ENCODE measurements at regions not wholly inside any gene's neighbourhood (a gene's known extent, or its start where the extent isn't known, plus 50 kb on each side); places are given as distances from the start of the nearest gene placed in this dataset.

GRCh38 chr4:24032371-24032989, 142.6 kb upstream of the PPARGC1A start:
- TF ChIP-seq, protein P1, sequence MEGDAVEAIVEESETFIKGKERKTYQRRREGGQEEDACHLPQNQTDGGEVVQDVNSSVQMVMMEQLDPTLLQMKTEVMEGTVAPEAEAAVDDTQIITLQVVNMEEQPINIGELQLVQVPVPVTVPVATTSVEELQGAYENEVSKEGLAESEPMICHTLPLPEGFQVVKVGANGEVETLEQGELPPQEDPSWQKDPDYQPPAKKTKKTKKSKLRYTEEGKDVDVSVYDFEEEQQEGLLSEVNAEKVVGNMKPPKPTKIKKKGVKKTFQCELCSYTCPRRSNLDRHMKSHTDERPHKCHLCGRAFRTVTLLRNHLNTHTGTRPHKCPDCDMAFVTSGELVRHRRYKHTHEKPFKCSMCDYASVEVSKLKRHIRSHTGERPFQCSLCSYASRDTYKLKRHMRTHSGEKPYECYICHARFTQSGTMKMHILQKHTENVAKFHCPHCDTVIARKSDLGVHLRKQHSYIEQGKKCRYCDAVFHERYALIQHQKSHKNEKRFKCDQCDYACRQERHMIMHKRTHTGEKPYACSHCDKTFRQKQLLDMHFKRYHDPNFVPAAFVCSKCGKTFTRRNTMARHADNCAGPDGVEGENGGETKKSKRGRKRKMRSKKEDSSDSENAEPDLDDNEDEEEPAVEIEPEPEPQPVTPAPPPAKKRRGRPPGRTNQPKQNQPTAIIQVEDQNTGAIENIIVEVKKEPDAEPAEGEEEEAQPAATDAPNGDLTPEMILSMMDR (IDR thresholded peaks at IDR 0.05; ENCODE audit: insufficient read depth, low read length, poor library complexity, severe bottlenecking) = no peak
- no peak for TF ChIP-seq EZH2phosphoT487 (conservative IDR thresholded peaks at IDR 0.05; ENCODE audit: low read length)

Measured in SU-DHL-6 (cell line).